SK-N-SH (cell line): ENCODE measurements at regions not wholly inside any gene's neighbourhood (a gene's known extent, or its start where the extent isn't known, plus 50 kb on each side); places are given as distances from the start of the nearest gene placed in this dataset.

ENCODE experiments used
- CTCF ChIA-PET: fragments of 300-600, 350-600 bp; formaldehyde crosslinking; extraction: SDS; loops from one replicate; lab custom pipeline; 2021; lab: Yijun Ruan, JAX
- POLR2A ChIA-PET: fragments of 350-600 bp; sonication (Branson Sonifier 250); formaldehyde crosslinking; extraction: SDS; loops from one replicate; lab custom pipeline; 2020; ENCODE audit warnings: antibody characterized with exemption, inconsistent platforms; lab: Yijun Ruan, JAX
- DNase-seq: peaks from one replicate; pipeline ENCODE4 v3.0.0; 2012
- H2AFZ ChIP-seq: fragments of 200-600 bp; sonication (generic); 2 replicates; pipeline ENCODE4 v1.8.1; 2016; ENCODE audit warnings: antibody characterized with exemption, mild to moderate bottlenecking, low read depth
- H3F3A ChIP-seq: fragments of 200-600 bp; sonication (generic); replicated peaks from 2 replicates; pipeline ENCODE3; 2016; ENCODE audit warnings: antibody characterized with exemption, mild to moderate bottlenecking; ENCODE audit not compliant: insufficient read depth
- H3K27ac ChIP-seq, 2 experiments: fragments of 200-500 bp in 1 of 2; fragments of 200-600 bp in 1 of 2; sonication (Bioruptor generic) in 1 of 2; sonication (generic), shearing (Covaris generic) in 1 of 2; 2 replicates each; pipeline versions ENCODE4 v1.5.1 to v1.6.1; 2014 to 2016; ENCODE audit warnings: low read depth in 2 of 2, inconsistent platforms in 1 of 2, low read length in 1 of 2, mild to moderate bottlenecking in 1 of 2, mixed read lengths in 1 of 2
- H3K27me3 ChIP-seq: fragments of 200-600 bp; sonication (generic), shearing (Covaris generic); 2 replicates; pipeline ENCODE4 v1.6.1; 2016; ENCODE audit warnings: mixed run types; ENCODE audit not compliant: insufficient read depth
- H3K36me3 ChIP-seq, 2 experiments: fragments of 200-500 bp in 1 of 2; fragments of 200-600 bp in 1 of 2; sonication (Bioruptor generic) in 1 of 2; sonication (generic) in 1 of 2; replicated peaks in 1 of 2; 2 replicates each; pipeline versions ENCODE3 to v1.5.1; 2014 to 2016; ENCODE audit warnings: low read length in 1 of 2, mild to moderate bottlenecking in 1 of 2; ENCODE audit not compliant: insufficient read depth in 2 of 2, control insufficient read depth in 1 of 2
- H3K4me1 ChIP-seq, 2 experiments: fragments of 200-500 bp in 1 of 2; fragments of 200-600 bp in 1 of 2; sonication (Bioruptor generic) in 1 of 2; sonication (generic), shearing (Covaris generic) in 1 of 2; 2 replicates each; pipeline versions ENCODE4 v1.5.1 to v1.6.1; 2014 to 2016; ENCODE audit warnings: low read depth in 1 of 2, low read length in 1 of 2, mixed run types in 1 of 2; ENCODE audit not compliant: insufficient read depth in 2 of 2, control insufficient read depth in 1 of 2
- H3K4me2 ChIP-seq: fragments of 200-600 bp; sonication (generic), shearing (Covaris generic); 2 replicates; pipeline ENCODE4 v1.6.1; 2017; ENCODE audit warnings: mixed run types
- H3K4me3 ChIP-seq, 2 experiments: fragments of 200-500 bp in 1 of 2; fragments of 200-600 bp in 1 of 2; sonication (Bioruptor generic) in 1 of 2; sonication (generic), shearing (Covaris generic) in 1 of 2; 2 replicates each; pipeline versions ENCODE4 v1.5.1 to v1.8.1; 2014 to 2016; ENCODE audit warnings: low read depth in 2 of 2, inconsistent platforms in 1 of 2, low read length in 1 of 2, mild to moderate bottlenecking in 1 of 2, mixed read lengths in 1 of 2, moderate library complexity in 1 of 2
- H3K79me2 ChIP-seq: fragments of 200-600 bp; sonication (generic); 2 replicates; pipeline ENCODE4 v1.8.1; 2017; ENCODE audit warnings: mild to moderate bottlenecking; ENCODE audit not compliant: insufficient read depth
- H3K9ac ChIP-seq: fragments of 200-600 bp; sonication (generic); 2 replicates; pipeline ENCODE4 v1.6.1; 2017; ENCODE audit warnings: mixed run types
- H3K9me2 ChIP-seq: fragments of 200-600 bp; sonication (generic); 2 replicates; pipeline ENCODE4 v1.6.1; 2017; ENCODE audit warnings: mixed run types
- H3K9me3 ChIP-seq: fragments of 200-600 bp; sonication (generic); 2 replicates; pipeline ENCODE4 v1.6.1; 2017; ENCODE audit warnings: mixed run types, mild to moderate bottlenecking, moderate library complexity
- H4K20me1 ChIP-seq: fragments of 200-600 bp; sonication (generic); 2 replicates; pipeline ENCODE4 v1.6.1; 2017; ENCODE audit warnings: mild to moderate bottlenecking, mixed run types; ENCODE audit not compliant: insufficient read depth
- GATA2 ChIP-seq: sonication (generic); formaldehyde crosslinking; IDR thresholded peaks from 2 replicates; pipeline ENCODE4 v1.5.0; 2020; ENCODE audit warnings: mild to moderate bottlenecking, missing genetic modification reagents
- MEF2A ChIP-seq: IDR thresholded peaks from 2 replicates; pipeline ENCODE4 v1.4.0; 2012; ENCODE audit warnings: low read depth, borderline replicate concordance
- NRF1 ChIP-seq: IDR thresholded peaks from 2 replicates; pipeline ENCODE4 v1.6.1; 2012; ENCODE audit warnings: low read depth, mild to moderate bottlenecking, low read length
- RXRA ChIP-seq: IDR thresholded peaks from 2 replicates; pipeline ENCODE4 v1.4.0; 2012; ENCODE audit warnings: low read depth, mild to moderate bottlenecking, borderline replicate concordance
- SMC3 ChIP-seq: IDR thresholded peaks from 2 replicates; pipeline ENCODE4 v1.6.1; 2012; ENCODE audit warnings: low read depth, low read length, improper control_type of control experiment
- TCF12 ChIP-seq: IDR thresholded peaks from 2 replicates; pipeline ENCODE4 v1.4.0; 2012
- WGBS: methylation state at CpG from one replicate; pipeline ENCODE4 v1.1.6; 2017; ENCODE audit warnings: low lambda C conversion rate; 5-methylcytosine and 5-hydroxymethylcytosine counted together
- TF ChIP-seq, protein P1 (sequence below): IDR thresholded peaks from 2 replicates; pipeline ENCODE4 v1.6.1; 2012; ENCODE audit warnings: mild to moderate bottlenecking, low read depth, low read length, moderate library complexity
- TF ChIP-seq, protein P2 (sequence below): fragments of 200-600 bp; sonication (generic); IDR thresholded peaks from 2 replicates; pipeline ENCODE4 v1.6.1; 2017; ENCODE audit warnings: antibody characterized with exemption, mild to moderate bottlenecking, moderate library complexity
- TF ChIP-seq, protein P3 (sequence below): IDR thresholded peaks from 2 replicates; pipeline ENCODE4; 2012
- TF ChIP-seq, protein P4 (sequence below): IDR thresholded peaks from 2 replicates; pipeline ENCODE4 v1.4.0; 2012; ENCODE audit warnings: low read depth
- TF ChIP-seq, protein P5 (sequence below): IDR thresholded peaks from 2 replicates; pipeline ENCODE4 v1.4.0; 2012; ENCODE audit warnings: low read depth, borderline replicate concordance

DNA sequence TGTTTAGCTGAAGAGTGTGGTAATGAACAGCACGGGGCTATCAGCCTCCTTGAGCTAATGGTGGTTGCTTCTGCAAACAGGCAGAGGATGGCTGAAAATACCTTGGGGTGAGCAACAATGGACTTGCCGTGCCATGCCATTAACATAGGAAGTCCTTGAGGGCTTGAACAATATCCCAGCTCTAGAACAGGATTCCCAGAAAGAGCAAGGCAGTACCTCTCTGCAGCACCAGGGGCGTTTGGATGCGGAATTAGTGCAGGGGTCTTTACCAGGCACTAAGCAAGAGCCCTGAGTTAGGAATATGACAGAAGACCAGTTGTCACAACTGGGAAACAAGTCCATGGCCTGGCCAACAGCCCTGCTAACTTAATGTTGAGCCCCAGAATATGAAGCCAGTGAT lies 143.2 kb upstream of the COBL start:
- no peak overlapping the region for H3K4me3 ChIP-seq
- TF ChIP-seq GATA2 (no peak), TCF12 (no peak), RXRA (no peak), NRF1 (no peak), MEF2A (no peak), SMC3 (no peak)
- TF ChIP-seq, protein P1, sequence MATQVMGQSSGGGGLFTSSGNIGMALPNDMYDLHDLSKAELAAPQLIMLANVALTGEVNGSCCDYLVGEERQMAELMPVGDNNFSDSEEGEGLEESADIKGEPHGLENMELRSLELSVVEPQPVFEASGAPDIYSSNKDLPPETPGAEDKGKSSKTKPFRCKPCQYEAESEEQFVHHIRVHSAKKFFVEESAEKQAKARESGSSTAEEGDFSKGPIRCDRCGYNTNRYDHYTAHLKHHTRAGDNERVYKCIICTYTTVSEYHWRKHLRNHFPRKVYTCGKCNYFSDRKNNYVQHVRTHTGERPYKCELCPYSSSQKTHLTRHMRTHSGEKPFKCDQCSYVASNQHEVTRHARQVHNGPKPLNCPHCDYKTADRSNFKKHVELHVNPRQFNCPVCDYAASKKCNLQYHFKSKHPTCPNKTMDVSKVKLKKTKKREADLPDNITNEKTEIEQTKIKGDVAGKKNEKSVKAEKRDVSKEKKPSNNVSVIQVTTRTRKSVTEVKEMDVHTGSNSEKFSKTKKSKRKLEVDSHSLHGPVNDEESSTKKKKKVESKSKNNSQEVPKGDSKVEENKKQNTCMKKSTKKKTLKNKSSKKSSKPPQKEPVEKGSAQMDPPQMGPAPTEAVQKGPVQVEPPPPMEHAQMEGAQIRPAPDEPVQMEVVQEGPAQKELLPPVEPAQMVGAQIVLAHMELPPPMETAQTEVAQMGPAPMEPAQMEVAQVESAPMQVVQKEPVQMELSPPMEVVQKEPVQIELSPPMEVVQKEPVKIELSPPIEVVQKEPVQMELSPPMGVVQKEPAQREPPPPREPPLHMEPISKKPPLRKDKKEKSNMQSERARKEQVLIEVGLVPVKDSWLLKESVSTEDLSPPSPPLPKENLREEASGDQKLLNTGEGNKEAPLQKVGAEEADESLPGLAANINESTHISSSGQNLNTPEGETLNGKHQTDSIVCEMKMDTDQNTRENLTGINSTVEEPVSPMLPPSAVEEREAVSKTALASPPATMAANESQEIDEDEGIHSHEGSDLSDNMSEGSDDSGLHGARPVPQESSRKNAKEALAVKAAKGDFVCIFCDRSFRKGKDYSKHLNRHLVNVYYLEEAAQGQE = no peak
- TF ChIP-seq, protein P2, sequence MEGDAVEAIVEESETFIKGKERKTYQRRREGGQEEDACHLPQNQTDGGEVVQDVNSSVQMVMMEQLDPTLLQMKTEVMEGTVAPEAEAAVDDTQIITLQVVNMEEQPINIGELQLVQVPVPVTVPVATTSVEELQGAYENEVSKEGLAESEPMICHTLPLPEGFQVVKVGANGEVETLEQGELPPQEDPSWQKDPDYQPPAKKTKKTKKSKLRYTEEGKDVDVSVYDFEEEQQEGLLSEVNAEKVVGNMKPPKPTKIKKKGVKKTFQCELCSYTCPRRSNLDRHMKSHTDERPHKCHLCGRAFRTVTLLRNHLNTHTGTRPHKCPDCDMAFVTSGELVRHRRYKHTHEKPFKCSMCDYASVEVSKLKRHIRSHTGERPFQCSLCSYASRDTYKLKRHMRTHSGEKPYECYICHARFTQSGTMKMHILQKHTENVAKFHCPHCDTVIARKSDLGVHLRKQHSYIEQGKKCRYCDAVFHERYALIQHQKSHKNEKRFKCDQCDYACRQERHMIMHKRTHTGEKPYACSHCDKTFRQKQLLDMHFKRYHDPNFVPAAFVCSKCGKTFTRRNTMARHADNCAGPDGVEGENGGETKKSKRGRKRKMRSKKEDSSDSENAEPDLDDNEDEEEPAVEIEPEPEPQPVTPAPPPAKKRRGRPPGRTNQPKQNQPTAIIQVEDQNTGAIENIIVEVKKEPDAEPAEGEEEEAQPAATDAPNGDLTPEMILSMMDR = no peak
- TF ChIP-seq, protein P3, sequence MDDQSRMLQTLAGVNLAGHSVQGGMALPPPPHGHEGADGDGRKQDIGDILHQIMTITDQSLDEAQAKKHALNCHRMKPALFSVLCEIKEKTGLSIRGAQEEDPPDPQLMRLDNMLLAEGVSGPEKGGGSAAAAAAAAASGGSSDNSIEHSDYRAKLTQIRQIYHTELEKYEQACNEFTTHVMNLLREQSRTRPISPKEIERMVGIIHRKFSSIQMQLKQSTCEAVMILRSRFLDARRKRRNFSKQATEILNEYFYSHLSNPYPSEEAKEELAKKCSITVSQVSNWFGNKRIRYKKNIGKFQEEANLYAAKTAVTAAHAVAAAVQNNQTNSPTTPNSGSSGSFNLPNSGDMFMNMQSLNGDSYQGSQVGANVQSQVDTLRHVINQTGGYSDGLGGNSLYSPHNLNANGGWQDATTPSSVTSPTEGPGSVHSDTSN = no peak
- TF ChIP-seq, protein P4, sequence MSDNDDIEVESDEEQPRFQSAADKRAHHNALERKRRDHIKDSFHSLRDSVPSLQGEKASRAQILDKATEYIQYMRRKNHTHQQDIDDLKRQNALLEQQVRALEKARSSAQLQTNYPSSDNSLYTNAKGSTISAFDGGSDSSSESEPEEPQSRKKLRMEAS = no peak
- TF ChIP-seq, protein P5, sequence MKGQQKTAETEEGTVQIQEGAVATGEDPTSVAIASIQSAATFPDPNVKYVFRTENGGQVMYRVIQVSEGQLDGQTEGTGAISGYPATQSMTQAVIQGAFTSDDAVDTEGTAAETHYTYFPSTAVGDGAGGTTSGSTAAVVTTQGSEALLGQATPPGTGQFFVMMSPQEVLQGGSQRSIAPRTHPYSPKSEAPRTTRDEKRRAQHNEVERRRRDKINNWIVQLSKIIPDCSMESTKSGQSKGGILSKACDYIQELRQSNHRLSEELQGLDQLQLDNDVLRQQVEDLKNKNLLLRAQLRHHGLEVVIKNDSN = no peak
- TF ChIP-seq, all 33 proteins: peak for 0
- Histone ChIP-seq H3K36me3 (no peaks in the 10 kb centered on the region), H3K27ac (no peak overlapping the region), H3F3A (no peaks in the 10 kb centered on the region), H3K79me2 (no peaks in the 10 kb centered on the region), H3K9me2 (no peaks in the 10 kb centered on the region), H3K4me1 (peaks cover 0 to 11% of the 10 kb centered on the region in 2 experiments; a peak in 2 of 4 replicates), H3K27me3 (no peaks in the 10 kb centered on the region), H3K9me3 (no peaks in the 10 kb centered on the region), H3K9ac (no peak overlapping the region), H3K4me2 (no peak overlapping the region), H4K20me1 (no peaks in the 10 kb centered on the region), H2AFZ (no peak overlapping the region)
- ChIA-PET POLR2A (no interaction called here), CTCF (interaction anchor here (0.7 to 5.7 kb wide), 2 partner anchors 20 to 30 kb away, joined by 4 to 48 read pairs; no protein-coding TSS in a partner anchor)
- no peak for DNase-seq
- 45% methylated on average over 4 of the region's 4 CpGs for WGBS
